Peyer's patch (tissue), 4 donors: ENCODE measurements at regions not wholly inside any gene's neighbourhood (a gene's known extent, or its start where the extent isn't known, plus 50 kb on each side); places are given as distances from the start of the nearest gene placed in this dataset.

Source experiments
- CTCF ChIP-seq, 6 experiments: fragments of 450-650 bp in 4 of 6; fragments of 200-600 bp in 2 of 6; sonication (generic) in 1 of 6; IDR thresholded peaks; one replicate each; pipeline ENCODE4 v1.5.1; 2017 to 2019; ENCODE audit warnings: antibody characterized with exemption in 6 of 6, mild to moderate bottlenecking in 3 of 6, moderate library complexity in 1 of 6
- POLR2A ChIP-seq, 2 donors: fragments of 450-650 bp; IDR thresholded peaks; one replicate each; pipeline ENCODE4 v1.5.1; 2017; ENCODE audit warnings: antibody characterized with exemption in 2 of 2, mild to moderate bottlenecking in 2 of 2, moderate library complexity in 2 of 2

GRCh38 chr10:121002586-121003205, 151.5 kb downstream of the WDR11 start:
- no peak for TF ChIP-seq POLR2A (IDR thresholded peaks at IDR 0.05)
- no peak for TF ChIP-seq CTCF (IDR thresholded peaks at IDR 0.05)
